ENCODE measurements at regions not wholly inside any gene's neighbourhood (a gene's known extent, or its start where the extent isn't known, plus 50 kb on each side); places are given as distances from the start of the nearest gene placed in this dataset.

DNA sequence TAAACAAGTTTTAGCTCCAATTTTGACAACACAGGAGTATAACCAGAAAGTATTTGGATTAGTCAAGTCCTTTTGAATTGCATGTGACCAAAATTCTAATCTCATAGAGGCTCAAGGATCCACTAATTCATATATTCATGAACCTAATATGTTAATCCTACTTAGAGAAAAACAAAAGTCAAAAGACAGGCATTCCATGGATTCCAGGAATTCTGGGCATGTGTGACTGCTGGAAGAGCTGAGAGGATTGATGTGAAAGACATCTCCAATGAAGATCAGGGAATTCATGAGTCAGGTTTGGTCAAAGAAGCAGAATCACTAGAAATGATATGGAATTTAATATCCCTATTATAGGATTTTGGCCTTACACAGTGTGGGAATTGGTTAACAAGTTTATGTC is 1494.6 kb upstream of the DDX18 start:
- TF ChIP-seq, protein P1, sequence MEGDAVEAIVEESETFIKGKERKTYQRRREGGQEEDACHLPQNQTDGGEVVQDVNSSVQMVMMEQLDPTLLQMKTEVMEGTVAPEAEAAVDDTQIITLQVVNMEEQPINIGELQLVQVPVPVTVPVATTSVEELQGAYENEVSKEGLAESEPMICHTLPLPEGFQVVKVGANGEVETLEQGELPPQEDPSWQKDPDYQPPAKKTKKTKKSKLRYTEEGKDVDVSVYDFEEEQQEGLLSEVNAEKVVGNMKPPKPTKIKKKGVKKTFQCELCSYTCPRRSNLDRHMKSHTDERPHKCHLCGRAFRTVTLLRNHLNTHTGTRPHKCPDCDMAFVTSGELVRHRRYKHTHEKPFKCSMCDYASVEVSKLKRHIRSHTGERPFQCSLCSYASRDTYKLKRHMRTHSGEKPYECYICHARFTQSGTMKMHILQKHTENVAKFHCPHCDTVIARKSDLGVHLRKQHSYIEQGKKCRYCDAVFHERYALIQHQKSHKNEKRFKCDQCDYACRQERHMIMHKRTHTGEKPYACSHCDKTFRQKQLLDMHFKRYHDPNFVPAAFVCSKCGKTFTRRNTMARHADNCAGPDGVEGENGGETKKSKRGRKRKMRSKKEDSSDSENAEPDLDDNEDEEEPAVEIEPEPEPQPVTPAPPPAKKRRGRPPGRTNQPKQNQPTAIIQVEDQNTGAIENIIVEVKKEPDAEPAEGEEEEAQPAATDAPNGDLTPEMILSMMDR (IDR thresholded peaks at IDR 0.05 in 4 of 5, conservative IDR thresholded peaks at IDR 0.05 in 1 of 5) = no peak
- TF ChIP-seq POLR2A (IDR thresholded peaks at IDR 0.05) = no peak
- no peaks in the 10 kb centered on the region for H3K27me3 ChIP-seq
- no peak for DNase-seq
- no peaks in the 10 kb centered on the region for H3K9me3 ChIP-seq
- H3K27ac ChIP-seq = no peak overlapping the region
- no peak overlapping the region for H3K4me3 ChIP-seq
- intact Hi-C loops (cut with DNase I; ENCODE audit: low total_unique reads) = no loop called here
- in situ Hi-C loops (cut with MboI; ENCODE audit: low sequenced_read_pairs in 4 of 4) = no loop called here
- H3K4me1 ChIP-seq = no peaks in the 10 kb centered on the region
- no peak for ATAC-seq
- H3K36me3 ChIP-seq = no peaks in the 10 kb centered on the region

DNA sequence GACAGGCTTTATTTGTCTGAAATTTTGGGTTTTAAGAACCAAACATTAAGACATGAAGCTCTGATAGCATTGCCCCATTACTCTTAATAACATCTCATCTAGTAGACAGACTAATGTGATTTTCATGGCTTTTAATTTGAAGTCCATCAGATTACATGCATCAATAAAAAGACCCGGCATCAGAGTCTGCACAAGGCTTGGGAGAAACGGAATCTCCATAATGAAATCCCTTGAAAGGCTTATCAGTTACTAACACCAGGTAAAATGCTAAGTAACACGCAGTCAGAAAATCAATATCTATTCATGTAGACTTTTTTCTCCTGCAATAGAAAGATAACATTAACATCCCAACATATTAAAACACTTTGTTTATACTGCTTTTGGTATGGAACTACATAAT is 1485.2 kb upstream of the DDX18 start:
- no peak for ATAC-seq
- intact Hi-C loops (cut with DNase I; ENCODE audit: low total_unique reads) (no loop called here), in situ Hi-C loops (cut with MboI; ENCODE audit: low sequenced_read_pairs in 4 of 4) (no loop called here)
- no peak overlapping the region for H3K27ac ChIP-seq
- H3K27me3 ChIP-seq = no peaks in the 10 kb centered on the region
- TF ChIP-seq POLR2A (IDR thresholded peaks at IDR 0.05) = no peak
- TF ChIP-seq, protein P1 (IDR thresholded peaks at IDR 0.05 in 4 of 5, conservative IDR thresholded peaks at IDR 0.05 in 1 of 5) = no peak
- H3K36me3 ChIP-seq = no peaks in the 10 kb centered on the region
- H3K9me3 ChIP-seq = no peaks in the 10 kb centered on the region
- H3K4me1 ChIP-seq = no peaks in the 10 kb centered on the region
- H3K4me3 ChIP-seq = no peak overlapping the region
- DNase-seq = no peak

DNA sequence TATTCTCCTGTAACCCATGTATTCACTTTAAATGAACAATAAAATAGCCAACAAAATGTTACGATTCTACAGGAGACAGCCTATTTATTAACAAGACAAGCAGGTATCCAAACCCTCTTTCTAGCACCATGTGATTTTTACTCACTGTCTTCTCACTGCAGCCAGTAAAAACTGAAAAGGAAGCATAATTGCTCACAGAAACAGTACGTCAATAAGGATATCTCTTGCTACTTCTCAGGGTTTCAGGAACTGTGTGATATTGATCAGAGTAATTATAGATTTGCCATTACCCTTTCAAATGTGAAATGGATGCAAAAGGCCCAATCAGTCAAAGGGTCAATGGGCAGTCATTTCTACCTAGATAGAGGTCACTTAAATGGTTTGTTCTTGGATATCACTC is 1473.8 kb upstream of the DDX18 start:
- intact Hi-C loops (cut with DNase I; ENCODE audit: low total_unique reads) (no loop called here), in situ Hi-C loops (cut with MboI; ENCODE audit: low sequenced_read_pairs in 4 of 4) (no loop called here)

DNA sequence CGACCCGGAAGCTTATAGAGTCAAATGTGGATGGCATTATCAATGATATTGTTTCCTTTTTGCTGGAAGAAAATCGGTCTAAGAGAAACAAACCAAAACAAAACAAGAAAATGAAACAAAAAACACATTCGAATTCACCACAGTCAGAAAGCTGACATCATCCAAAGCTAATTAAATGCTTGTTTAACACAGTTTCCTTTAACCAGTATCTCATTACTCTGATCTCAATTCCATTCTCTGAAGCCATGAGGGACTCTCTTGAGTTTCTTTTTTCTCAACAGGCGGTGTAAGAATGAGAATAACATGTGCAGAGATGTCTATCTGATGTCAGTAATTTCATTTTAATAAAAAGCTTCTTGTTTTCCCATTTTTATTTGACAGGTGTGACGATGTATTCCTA is 1448.3 kb upstream of the DDX18 start:
- intact Hi-C loops (cut with DNase I; ENCODE audit: low total_unique reads) = no loop called here
- Histone ChIP-seq H3K36me3 (no peaks in the 10 kb centered on the region), H3K9me3 (no peaks in the 10 kb centered on the region), H3K27me3 (no peaks in the 10 kb centered on the region), H3K4me1 (no peaks in the 10 kb centered on the region), H3K27ac (no peak overlapping the region), H3K4me3 (no peak overlapping the region)
- in situ Hi-C loops (cut with MboI; ENCODE audit: low sequenced_read_pairs in 4 of 4) = no loop called here
- TF ChIP-seq, protein P1 (IDR thresholded peaks at IDR 0.05 in 4 of 5, conservative IDR thresholded peaks at IDR 0.05 in 1 of 5) = no peak
- TF ChIP-seq POLR2A (IDR thresholded peaks at IDR 0.05) = no peak
- ATAC-seq = no peak
- DNase-seq = no peak

More for the DNA sequence above, 1473.8 kb upstream of the DDX18 start:
- no peaks in the 10 kb centered on the region for H3K4me1 ChIP-seq
- H3K27me3 ChIP-seq = no peaks in the 10 kb centered on the region
- no peak for DNase-seq
- no peak overlapping the region for H3K4me3 ChIP-seq
- no peaks in the 10 kb centered on the region for H3K9me3 ChIP-seq
- no peak overlapping the region for H3K27ac ChIP-seq
- no peaks in the 10 kb centered on the region for H3K36me3 ChIP-seq
- no peak for ATAC-seq
- TF ChIP-seq, protein P1 (IDR thresholded peaks at IDR 0.05 in 4 of 5, conservative IDR thresholded peaks at IDR 0.05 in 1 of 5) = no peak
- TF ChIP-seq POLR2A (IDR thresholded peaks at IDR 0.05) = no peak

DNA sequence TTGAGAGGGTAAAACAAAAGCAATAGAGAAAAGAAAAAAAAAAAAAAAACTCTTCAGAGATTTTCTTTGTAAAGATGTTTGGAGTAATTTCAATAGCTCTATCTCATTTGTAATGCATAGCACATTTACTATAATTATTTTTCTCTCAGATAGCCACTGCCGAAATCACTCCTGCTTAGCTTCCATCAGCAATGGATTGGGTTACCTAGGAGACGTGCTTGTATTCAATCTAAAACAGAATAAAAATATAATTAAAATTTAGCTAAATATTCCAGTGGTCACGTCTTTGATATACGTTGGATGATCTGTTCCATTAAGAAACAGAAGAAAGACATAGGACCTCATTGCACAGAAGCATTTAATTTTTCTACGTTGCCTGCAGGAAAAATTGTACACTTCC is 1435.7 kb upstream of the DDX18 start:
- TF ChIP-seq, protein P1 (IDR thresholded peaks at IDR 0.05 in 4 of 5, conservative IDR thresholded peaks at IDR 0.05 in 1 of 5) = no peak
- no peak for TF ChIP-seq POLR2A (IDR thresholded peaks at IDR 0.05)
- Histone ChIP-seq H3K4me1 (no peaks in the 10 kb centered on the region), H3K27ac (no peak overlapping the region), H3K27me3 (no peaks in the 10 kb centered on the region), H3K9me3 (no peaks in the 10 kb centered on the region), H3K4me3 (no peak overlapping the region), H3K36me3 (no peaks in the 10 kb centered on the region)
- in situ Hi-C loops (cut with MboI; ENCODE audit: low sequenced_read_pairs in 4 of 4) = no loop called here
- DNase-seq (no peak), ATAC-seq (no peak)
- intact Hi-C loops (cut with DNase I; ENCODE audit: low total_unique reads) = no loop called here
